ENCODE measurements at regions not wholly inside any gene's neighbourhood (a gene's known extent, or its start where the extent isn't known, plus 50 kb on each side); places are given as distances from the start of the nearest gene placed in this dataset.
"Not testable (repeated sequence)": the region's sequence is repeated elsewhere in the genome, so short reads cannot be mapped to it uniquely, and the experiment has no call there.

DNA sequence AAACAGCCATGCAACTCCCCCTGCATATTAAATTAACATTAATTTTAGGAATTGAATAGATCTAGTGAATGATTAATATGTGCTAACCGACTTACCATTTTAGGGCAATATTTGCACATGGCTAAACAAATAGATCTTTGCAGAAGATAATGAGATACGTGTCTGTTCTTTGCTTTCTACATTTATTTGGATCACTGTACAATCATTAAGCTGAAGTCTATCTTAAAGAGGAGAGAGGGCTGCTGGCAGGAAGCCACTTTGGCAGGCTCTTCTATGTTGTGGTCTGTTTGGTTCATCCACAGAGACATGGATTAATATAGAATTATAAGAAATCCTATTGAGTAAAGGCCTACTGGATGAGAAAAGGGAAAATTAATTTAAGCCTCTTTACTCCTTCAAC lies 318.5 kb downstream of the ANKRD30B start:
- not testable (repeated sequence) for TF ChIP-seq POLR2AphosphoS5 (IDR thresholded peaks at IDR 0.05; ENCODE audit: low read depth, low read length); TCF7L2 (IDR thresholded peaks at IDR 0.05; ENCODE audit: low read depth, low read length); REST (IDR thresholded peaks at IDR 0.05; ENCODE audit: insufficient read depth in 1 of 2, low read depth in 2 of 2, low read length in 1 of 2)
- TF ChIP-seq, protein P1, sequence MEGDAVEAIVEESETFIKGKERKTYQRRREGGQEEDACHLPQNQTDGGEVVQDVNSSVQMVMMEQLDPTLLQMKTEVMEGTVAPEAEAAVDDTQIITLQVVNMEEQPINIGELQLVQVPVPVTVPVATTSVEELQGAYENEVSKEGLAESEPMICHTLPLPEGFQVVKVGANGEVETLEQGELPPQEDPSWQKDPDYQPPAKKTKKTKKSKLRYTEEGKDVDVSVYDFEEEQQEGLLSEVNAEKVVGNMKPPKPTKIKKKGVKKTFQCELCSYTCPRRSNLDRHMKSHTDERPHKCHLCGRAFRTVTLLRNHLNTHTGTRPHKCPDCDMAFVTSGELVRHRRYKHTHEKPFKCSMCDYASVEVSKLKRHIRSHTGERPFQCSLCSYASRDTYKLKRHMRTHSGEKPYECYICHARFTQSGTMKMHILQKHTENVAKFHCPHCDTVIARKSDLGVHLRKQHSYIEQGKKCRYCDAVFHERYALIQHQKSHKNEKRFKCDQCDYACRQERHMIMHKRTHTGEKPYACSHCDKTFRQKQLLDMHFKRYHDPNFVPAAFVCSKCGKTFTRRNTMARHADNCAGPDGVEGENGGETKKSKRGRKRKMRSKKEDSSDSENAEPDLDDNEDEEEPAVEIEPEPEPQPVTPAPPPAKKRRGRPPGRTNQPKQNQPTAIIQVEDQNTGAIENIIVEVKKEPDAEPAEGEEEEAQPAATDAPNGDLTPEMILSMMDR (IDR thresholded peaks at IDR 0.05), result not testable (repeated sequence)

Data from Panc1 (cell line).